NCI-H2227 (cell line): ENCODE measurements at regions not wholly inside any gene's neighbourhood (a gene's known extent, or its start where the extent isn't known, plus 50 kb on each side); places are given as distances from the start of the nearest gene placed in this dataset.

ENCODE experiments used
- DNase-seq: peaks from one replicate; lab custom pipeline; 2025; ENCODE audit not compliant: unreplicated experiment; lab: John Stamatoyannopoulos, UW

DNA sequence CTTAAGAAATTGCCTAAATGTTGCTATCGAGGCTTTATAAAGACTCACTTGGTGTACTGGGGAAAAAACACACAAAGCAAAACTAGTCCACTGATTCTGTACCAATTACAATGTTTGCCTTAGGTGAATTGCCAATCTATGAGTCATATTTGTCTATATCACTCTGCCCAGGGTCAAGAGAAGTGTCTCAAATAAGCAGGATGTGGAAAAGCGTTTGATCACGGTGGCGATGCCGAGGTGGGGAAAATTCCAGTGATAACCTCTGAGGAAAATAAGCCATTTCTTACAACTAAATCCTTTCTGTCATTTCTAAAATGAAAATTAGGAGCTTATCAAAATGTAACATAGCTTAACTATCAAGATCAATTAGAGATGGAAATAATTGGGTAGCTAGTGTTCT, 148.6 kb upstream of the DIO3 start:
- DNase-seq: no peak

GRCh38 chr14:101417434-101417833, 143.9 kb upstream of the DIO3 start:
- no peak for DNase-seq

DNA sequence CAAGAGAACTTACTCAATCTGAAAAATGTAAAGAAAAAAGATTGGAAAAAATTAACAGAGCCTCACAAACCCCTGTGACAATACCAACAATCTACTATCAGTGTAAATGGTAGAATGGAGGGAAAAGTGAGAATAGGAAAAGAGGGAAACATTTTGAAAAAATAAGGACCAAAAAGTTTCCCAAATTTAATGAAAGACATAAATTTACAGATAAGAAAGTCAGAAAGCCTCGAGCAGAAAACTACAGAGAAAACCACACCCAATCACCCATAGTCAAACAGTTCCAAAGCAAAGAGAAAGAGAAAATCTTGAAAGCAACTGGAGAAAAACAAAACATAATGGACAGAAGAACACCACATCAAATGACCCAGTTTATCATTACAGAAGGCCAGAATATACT, 142.7 kb upstream of the DIO3 start:
- DNase-seq: no peak

DNA sequence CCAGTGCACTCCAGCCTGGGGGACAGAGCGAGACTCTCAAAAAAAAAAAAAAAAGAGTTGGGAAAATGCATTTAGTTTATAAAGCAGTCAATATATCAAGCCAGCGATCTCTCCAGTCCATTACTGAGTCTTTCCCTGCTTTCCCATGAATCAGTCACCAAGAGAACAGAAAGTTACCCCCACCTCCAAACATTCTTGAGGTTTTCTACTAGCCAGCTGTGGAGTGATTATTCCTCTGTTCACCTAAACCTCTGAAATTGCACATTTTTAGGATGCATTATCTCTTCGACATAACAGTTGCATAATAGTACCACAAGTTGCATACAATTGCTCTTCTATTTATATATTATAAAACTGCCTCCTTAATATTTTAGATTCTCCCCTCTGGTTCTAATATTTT, 134.8 kb upstream of the DIO3 start:
- DNase-seq: no peak

- DNase-seq: no peak
Observed at GRCh38 chr14:101428409-101428808, 132.9 kb upstream of the DIO3 start.

- no peak for DNase-seq
Observed at GRCh38 chr14:101435546-101435945, 125.7 kb upstream of the DIO3 start.

DNA sequence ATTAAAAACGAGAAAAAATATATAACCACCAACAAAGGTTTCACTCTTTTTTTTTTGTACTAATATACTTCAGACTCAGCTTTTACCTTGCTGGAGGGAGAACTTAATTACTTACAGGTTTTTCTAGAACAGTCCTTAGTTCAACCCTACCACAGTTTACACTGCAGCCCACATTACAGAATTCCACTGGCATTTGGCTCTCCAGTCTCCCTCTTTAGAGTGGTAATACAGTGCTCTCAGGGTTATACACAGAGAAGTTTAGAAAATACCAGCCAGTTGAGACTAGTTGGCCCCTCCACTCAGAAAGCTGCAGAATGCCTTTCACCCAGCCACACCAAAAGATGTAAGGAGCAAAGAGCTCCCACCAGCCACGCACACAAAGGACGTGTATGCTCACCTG, 122.3 kb upstream of the DIO3 start:
- no peak for DNase-seq

- no peak for DNase-seq
Observed at GRCh38 chr14:101440496-101440895, 120.8 kb upstream of the DIO3 start.

DNA sequence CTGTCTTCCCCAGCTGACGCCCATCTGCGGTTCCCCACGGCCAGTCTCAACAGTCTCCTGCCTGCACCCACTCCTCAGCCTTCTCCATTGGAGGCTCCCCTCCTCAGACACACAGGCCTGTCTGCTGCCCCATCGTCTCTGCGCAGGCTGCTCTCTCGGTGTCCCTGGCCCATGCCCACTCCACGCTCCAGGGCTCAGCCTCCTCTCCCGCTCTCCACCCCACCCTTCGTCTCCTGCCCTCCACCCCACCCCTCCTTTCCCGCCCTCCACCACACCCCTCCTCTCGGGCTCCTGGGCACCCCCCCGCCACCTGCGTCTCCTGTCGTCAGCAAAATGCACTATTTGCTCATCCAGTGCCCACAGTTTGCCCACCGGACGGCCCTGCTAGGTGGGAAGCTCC, 119.6 kb upstream of the DIO3 start:
- DNase-seq: no peak

GRCh38 chr14:101442451-101442850, 118.8 kb upstream of the DIO3 start:
- no peak for DNase-seq

- no peak for DNase-seq
Observed at GRCh38 chr14:101444116-101444515, 117.2 kb upstream of the DIO3 start.

DNA sequence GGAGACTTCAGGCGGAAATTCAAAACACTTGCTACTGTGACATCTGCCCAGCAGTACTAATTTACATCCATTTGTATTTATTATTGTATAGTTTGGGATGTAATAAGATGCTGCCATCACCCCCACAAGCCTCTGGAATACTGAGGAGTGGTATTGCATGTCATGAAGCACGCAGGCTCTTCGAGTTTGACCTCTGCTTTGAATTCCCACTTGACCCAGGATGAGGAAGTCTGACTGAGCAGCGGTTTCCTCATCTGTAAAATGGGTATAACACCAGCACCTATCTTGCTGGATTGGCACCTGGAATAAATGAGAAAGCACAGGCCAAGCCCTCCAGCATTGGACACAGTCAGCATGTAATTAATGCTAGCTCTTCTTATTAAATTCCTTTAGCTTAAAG, 116.0 kb upstream of the DIO3 start:
- DNase-seq: no peak

GRCh38 chr14:101446387-101446969, 114.8 kb upstream of the DIO3 start:
- no peak for DNase-seq

GRCh38 chr14:101449114-101449513, 112.2 kb upstream of the DIO3 start:
- no peak for DNase-seq

DNA sequence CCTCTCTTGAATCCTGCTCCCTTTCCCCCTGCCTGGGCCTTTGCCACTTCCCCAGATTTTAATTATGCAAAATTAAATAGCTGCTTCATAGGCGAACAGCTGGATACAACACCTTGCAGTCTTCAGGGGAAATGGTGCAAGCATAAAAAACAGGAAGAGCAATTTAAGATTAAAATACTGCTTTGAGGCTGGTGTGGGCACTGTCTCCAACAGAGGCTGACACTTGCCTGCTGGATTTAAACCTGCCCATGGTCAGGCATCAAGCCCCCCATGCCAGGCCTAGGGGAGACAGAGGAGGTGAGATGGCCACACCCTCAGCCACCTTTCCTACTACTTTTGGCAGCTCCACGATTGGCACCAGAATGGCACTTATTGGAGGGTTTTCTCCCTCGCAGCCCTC, 110.1 kb upstream of the DIO3 start:
- DNase-seq: no peak

GRCh38 chr14:101453225-101453624, 108.1 kb upstream of the DIO3 start:
- DNase-seq: no peak

- DNase-seq: no peak
Observed at GRCh38 chr14:101454229-101454628, 107.1 kb upstream of the DIO3 start.

- no peak for DNase-seq
Observed at GRCh38 chr14:101456246-101457175, 104.8 kb upstream of the DIO3 start.

DNA sequence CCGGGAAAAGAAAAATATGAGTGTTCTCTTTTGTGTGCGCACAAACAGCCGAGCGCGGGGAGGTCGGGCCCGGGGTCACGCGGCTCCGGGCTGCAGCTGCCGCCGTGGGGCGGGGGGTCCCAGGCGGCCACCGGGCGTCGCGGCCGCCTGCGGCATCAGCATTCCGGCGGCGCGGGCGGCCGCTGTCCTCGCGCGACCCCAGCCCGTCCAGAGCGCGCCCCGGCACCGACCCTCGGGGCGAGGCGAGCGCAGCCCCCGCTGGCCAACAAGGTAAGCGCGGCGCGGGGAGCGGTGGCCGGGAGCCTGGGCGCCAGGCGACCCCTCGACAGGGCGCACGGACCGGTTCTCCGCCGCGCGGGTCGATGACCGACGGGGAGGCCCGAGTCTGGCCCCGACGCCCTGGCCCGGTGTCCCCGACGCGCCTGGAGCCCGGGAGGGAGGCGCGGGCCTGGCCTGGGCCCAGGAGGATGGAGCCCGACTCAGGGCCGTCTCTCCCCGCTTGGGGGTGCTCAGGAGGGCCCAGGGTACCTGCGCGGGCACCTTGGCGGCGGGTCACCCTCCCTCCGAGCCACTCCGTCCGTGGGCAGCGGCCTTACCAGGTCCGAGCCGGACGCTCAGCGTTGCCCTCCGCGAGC, 103.9 kb upstream of the DIO3 start:
- no peak for DNase-seq

DNA sequence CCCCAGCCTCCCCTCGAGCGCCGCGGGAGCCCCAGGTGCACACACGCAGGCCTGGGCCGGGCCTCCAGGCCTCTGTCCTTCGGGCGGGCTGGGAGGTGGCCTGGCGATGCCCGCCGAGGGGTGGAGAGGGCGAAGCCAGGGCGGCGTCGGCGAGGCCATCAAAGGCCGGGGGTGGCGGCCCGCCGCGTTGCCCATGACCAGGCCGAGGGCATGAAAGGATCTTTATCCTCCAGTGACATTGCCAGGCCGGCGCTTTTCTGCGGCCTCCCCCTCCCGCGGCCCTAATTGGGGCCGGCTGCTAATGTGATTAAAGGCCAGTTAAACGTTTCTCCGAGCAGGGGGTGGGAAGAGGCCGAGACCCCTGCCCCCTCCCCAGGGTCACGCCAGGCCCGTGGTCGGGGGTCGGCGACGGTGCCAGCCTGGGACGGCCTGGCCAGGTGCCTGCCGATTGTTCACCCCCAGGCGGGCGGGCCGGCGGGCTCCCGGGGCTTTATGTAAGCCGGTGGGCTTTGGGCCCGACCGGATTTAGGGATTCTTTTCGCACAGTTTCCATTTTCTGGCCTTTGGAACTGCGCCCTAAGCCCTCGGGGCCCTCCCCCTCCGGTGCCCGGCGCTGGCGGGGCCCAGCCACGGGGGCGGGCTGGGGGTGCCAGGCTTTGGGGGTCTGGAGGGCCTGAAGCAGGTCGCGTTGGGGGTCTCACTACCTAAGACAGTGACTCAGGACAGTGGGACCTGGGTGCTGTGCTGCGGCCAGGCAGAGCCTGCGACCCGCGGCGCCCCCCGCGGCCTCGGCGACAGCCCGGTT, 103.2 kb upstream of the DIO3 start:
- no peak for DNase-seq
